Peyer's patch (tissue), 4 donors: ENCODE measurements at regions not wholly inside any gene's neighbourhood (a gene's known extent, or its start where the extent isn't known, plus 50 kb on each side); places are given as distances from the start of the nearest gene placed in this dataset.

Experiments used
- CTCF ChIP-seq, 6 experiments: fragments of 450-650 bp in 4 of 6; fragments of 200-600 bp in 2 of 6; sonication (generic) in 1 of 6; IDR thresholded peaks; one replicate each; pipeline ENCODE4 v1.5.1; 2017 to 2019; ENCODE audit warnings: antibody characterized with exemption in 6 of 6, mild to moderate bottlenecking in 3 of 6, moderate library complexity in 1 of 6
- POLR2A ChIP-seq, 2 donors: fragments of 450-650 bp; IDR thresholded peaks; one replicate each; pipeline ENCODE4 v1.5.1; 2017; ENCODE audit warnings: antibody characterized with exemption in 2 of 2, mild to moderate bottlenecking in 2 of 2, moderate library complexity in 2 of 2

GRCh38 chr14:45877981-45878380 lies 625.0 kb upstream of the MIS18BP1 start:
- TF ChIP-seq CTCF (IDR thresholded peaks at IDR 0.05) (no peak), POLR2A (IDR thresholded peaks at IDR 0.05) (no peak)
